ENCODE measurements at regions not wholly inside any gene's neighbourhood (a gene's known extent, or its start where the extent isn't known, plus 50 kb on each side); places are given as distances from the start of the nearest gene placed in this dataset.

DNA sequence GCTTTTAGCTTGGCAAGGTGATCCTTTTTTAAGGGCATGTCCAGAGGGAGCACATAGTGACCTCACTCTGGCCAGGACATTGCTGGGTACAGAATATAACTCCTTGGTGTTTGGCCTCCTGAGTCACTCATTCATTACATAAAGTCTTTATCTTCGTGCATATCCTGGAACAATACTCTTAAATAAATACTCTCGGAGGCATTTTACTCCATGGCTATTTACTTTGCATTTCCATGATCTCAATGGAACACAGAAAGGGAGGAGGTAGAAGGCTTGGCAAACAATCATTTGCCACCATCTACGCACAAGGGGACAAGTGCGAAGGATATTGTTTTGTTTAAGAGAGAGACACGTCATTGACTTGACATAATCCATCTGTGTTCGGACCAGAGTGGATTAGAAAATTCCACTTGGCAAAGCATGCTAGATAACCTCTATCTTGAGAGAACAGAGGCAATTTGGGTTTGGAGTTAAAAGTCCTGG is 210.0 kb downstream of the IRS2 start:
- no peak overlapping the region for H3K4me3 ChIP-seq (replicated peaks in 1 of 2; ENCODE audit: low read depth in 1 of 2, low read length in 2 of 2)
- RAD21 ChIA-PET (ENCODE audit: low non-redundant PET in 1 of 2, low total read pairs in 2 of 2, uncharacterized antibody in 2 of 2, unreplicated experiment in 2 of 2): no interaction called here
- no peaks in the 10 kb centered on the region for H4K20me1 ChIP-seq (ENCODE audit: insufficient read depth)
- H3K9me3 ChIP-seq (ENCODE audit: control insufficient read depth in 1 of 2, insufficient read depth in 1 of 2, low read depth in 1 of 2, low read length in 2 of 2): no peaks in the 10 kb centered on the region
- no peak overlapping the region for H2AFZ ChIP-seq (ENCODE audit: low read depth, low read length, poor library complexity, severe bottlenecking)
- no peak overlapping the region for H3K9ac ChIP-seq (ENCODE audit: low read length)
- no peaks in the 10 kb centered on the region for H3K79me2 ChIP-seq (ENCODE audit: insufficient read depth, low read length)
- H3K9me2 ChIP-seq (ENCODE audit: insufficient read depth): no peaks in the 10 kb centered on the region
- POLR2A ChIA-PET: no interaction called here
- no peak for TF ChIP-seq POLR2AphosphoS5 (IDR thresholded peaks at IDR 0.05; ENCODE audit: low read depth, low read length)
- no peak for TF ChIP-seq SRF (IDR thresholded peaks at IDR 0.05; ENCODE audit: low read depth)
- TF ChIP-seq SIN3A (IDR thresholded peaks at IDR 0.05; ENCODE audit: low read depth): no peak
- TF ChIP-seq EZH2phosphoT487 (IDR thresholded peaks at IDR 0.05; ENCODE audit: borderline replicate concordance): no peak
- TF ChIP-seq RAD21 (IDR thresholded peaks at IDR 0.05; ENCODE audit: low read depth): no peak
- TF ChIP-seq, protein P1, sequence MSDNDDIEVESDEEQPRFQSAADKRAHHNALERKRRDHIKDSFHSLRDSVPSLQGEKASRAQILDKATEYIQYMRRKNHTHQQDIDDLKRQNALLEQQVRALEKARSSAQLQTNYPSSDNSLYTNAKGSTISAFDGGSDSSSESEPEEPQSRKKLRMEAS (IDR thresholded peaks at IDR 0.05): no peak
- no peak for TF ChIP-seq TCF7L2 (IDR thresholded peaks at IDR 0.05; ENCODE audit: borderline replicate concordance, extremely low read depth, insufficient read depth, insufficient read length)
- TF ChIP-seq, protein P2, sequence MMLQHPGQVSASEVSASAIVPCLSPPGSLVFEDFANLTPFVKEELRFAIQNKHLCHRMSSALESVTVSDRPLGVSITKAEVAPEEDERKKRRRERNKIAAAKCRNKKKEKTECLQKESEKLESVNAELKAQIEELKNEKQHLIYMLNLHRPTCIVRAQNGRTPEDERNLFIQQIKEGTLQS (IDR thresholded peaks at IDR 0.05): no peak
- no peak for TF ChIP-seq JUND (IDR thresholded peaks at IDR 0.05)
- TF ChIP-seq CEBPB (IDR thresholded peaks at IDR 0.05; ENCODE audit: low read depth): no peak
- no peak for ATAC-seq
- no peak overlapping the region for H3K4me2 ChIP-seq (ENCODE audit: low read length)
- no peak for DNase-seq (ENCODE audit: low read depth, low spot score)
- intact Hi-C loops (cut with micrococcal nuclease): no loop called here
- H3K27ac ChIP-seq (ENCODE audit: low read depth, low read length): no peak overlapping the region
- H3K27me3 ChIP-seq (ENCODE audit: insufficient read depth, low read length): no peaks in the 10 kb centered on the region
- no peaks in the 10 kb centered on the region for H3K36me3 ChIP-seq (ENCODE audit: control insufficient read depth in 1 of 2, insufficient read depth in 2 of 2, low read length in 2 of 2)
- CTCF ChIA-PET: no interaction called here
- H3K4me1 ChIP-seq (ENCODE audit: control insufficient read depth in 1 of 2, insufficient read depth in 2 of 2, low read length in 2 of 2): no peaks in the 10 kb centered on the region
- no TSS peak for BruUV-seq (replicated peaks)

DNA sequence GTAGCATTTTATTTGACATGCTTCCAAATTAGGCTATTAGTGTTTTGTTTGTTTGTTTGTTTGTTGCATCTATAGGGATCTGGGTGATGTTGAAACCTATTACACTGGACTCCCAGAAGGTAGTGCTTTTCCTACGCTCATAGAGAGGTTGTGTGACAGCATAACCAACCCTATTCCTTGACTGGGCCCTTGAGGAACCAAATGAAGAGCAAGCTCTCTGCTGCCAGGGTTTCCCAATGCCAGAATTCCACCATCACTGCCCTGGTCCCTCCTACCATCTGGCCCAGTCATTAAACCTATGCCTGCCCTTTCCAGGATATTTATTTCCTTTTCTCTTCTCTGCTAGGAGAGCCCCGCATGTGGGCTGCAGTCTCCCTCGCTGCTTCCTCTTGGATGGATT is 210.6 kb downstream of the IRS2 start:
- no peak overlapping the region for H2AFZ ChIP-seq (ENCODE audit: low read depth, low read length, poor library complexity, severe bottlenecking)
- intact Hi-C loops (cut with micrococcal nuclease): no loop called here
- no peaks in the 10 kb centered on the region for H3K79me2 ChIP-seq (ENCODE audit: insufficient read depth, low read length)
- no peak overlapping the region for H3K9ac ChIP-seq (ENCODE audit: low read length)
- ChIA-PET POLR2A (no interaction called here), CTCF (no interaction called here), RAD21 (ENCODE audit: low non-redundant PET in 1 of 2, low total read pairs in 2 of 2, uncharacterized antibody in 2 of 2, unreplicated experiment in 2 of 2) (no interaction called here)
- TF ChIP-seq YY1 (IDR thresholded peaks at IDR 0.05; ENCODE audit: extremely low read depth, insufficient replicate concordance, low read depth, low read length): no peak
- TF ChIP-seq ELF1 (IDR thresholded peaks at IDR 0.05; ENCODE audit: borderline replicate concordance, low read depth): no peak
- TF ChIP-seq, protein P1 (IDR thresholded peaks at IDR 0.05): no peak
- DNase-seq (ENCODE audit: low read depth, low spot score) (no peak), ATAC-seq (no peak)
- H4K20me1 ChIP-seq (ENCODE audit: insufficient read depth): no peaks in the 10 kb centered on the region
- no peaks in the 10 kb centered on the region for H3K36me3 ChIP-seq (ENCODE audit: control insufficient read depth in 1 of 2, insufficient read depth in 2 of 2, low read length in 2 of 2)
- H3K4me2 ChIP-seq (ENCODE audit: low read length): no peak overlapping the region
- H3K27me3 ChIP-seq (ENCODE audit: insufficient read depth, low read length): no peaks in the 10 kb centered on the region
- no peak overlapping the region for H3K27ac ChIP-seq (ENCODE audit: low read depth, low read length)
- no TSS peak for BruUV-seq (replicated peaks)
- no peaks in the 10 kb centered on the region for H3K9me3 ChIP-seq (ENCODE audit: control insufficient read depth in 1 of 2, insufficient read depth in 1 of 2, low read depth in 1 of 2, low read length in 2 of 2)
- H3K9me2 ChIP-seq (ENCODE audit: insufficient read depth): no peaks in the 10 kb centered on the region
- H3K4me1 ChIP-seq (ENCODE audit: control insufficient read depth in 1 of 2, insufficient read depth in 2 of 2, low read length in 2 of 2): no peaks in the 10 kb centered on the region
- H3K4me3 ChIP-seq (replicated peaks in 1 of 2; ENCODE audit: low read depth in 1 of 2, low read length in 2 of 2): no peak overlapping the region

All from HCT116 (cell line).